DOHH2 (cell line): ENCODE measurements at regions not wholly inside any gene's neighbourhood (a gene's known extent, or its start where the extent isn't known, plus 50 kb on each side); places are given as distances from the start of the nearest gene placed in this dataset.

Experiments used
- H3F3A ChIP-seq: fragments of 200-600 bp; sonication (generic), shearing (Covaris generic); 2 replicates; pipeline ENCODE4 v1.6.0; 2016; ENCODE audit warnings: antibody characterized with exemption, mild to moderate bottlenecking; ENCODE audit not compliant: control insufficient read depth, insufficient read depth
- H3K27ac ChIP-seq: fragments of 200-600 bp; sonication (generic); 2 replicates; pipeline ENCODE4 v1.5.1; 2014; ENCODE audit warnings: low read depth, mild to moderate bottlenecking, low read length, moderate library complexity
- H3K27me3 ChIP-seq: fragments of 200-600 bp; sonication (generic); 2 replicates; pipeline ENCODE4 v1.6.1; 2014; ENCODE audit warnings: mild to moderate bottlenecking, low read length, mixed read lengths; ENCODE audit not compliant: control insufficient read depth
- H3K36me3 ChIP-seq: fragments of 200-600 bp; sonication (generic); 2 replicates; pipeline ENCODE4 v1.6.1; 2014; ENCODE audit warnings: mild to moderate bottlenecking, low read length, moderate library complexity, mixed read lengths; ENCODE audit not compliant: control insufficient read depth
- H3K4me1 ChIP-seq: fragments of 200-600 bp; sonication (generic); 2 replicates; pipeline ENCODE4 v1.6.1; 2014; ENCODE audit warnings: mild to moderate bottlenecking, low read length, mixed read lengths; ENCODE audit not compliant: control insufficient read depth
- H3K4me2 ChIP-seq: fragments of 200-600 bp; sonication (generic); 2 replicates; pipeline ENCODE4 v1.6.0; 2014; ENCODE audit warnings: mild to moderate bottlenecking, low read length, moderate library complexity
- H3K4me3 ChIP-seq: fragments of 200-600 bp; sonication (generic); 2 replicates; pipeline ENCODE4 v1.5.1; 2014; ENCODE audit warnings: mild to moderate bottlenecking, low read length, mixed read lengths
- H3K79me2 ChIP-seq: fragments of 200-600 bp; sonication (generic); 2 replicates; pipeline ENCODE4 v1.6.1; 2014; ENCODE audit warnings: mild to moderate bottlenecking, low read length, mixed read lengths; ENCODE audit not compliant: control insufficient read depth
- H3K9me2 ChIP-seq: fragments of 200-600 bp; sonication (generic); replicated peaks from 2 replicates; pipeline ENCODE4 v1.6.1; 2014; ENCODE audit warnings: mild to moderate bottlenecking, low read length, mixed read lengths; ENCODE audit not compliant: control insufficient read depth
- H3K9me3 ChIP-seq: fragments of 200-600 bp; sonication (generic); 2 replicates; pipeline ENCODE4 v1.6.1; 2014; ENCODE audit warnings: antibody characterized with exemption, low read length, mixed read lengths; ENCODE audit not compliant: control insufficient read depth, insufficient read depth
- H4K20me1 ChIP-seq: fragments of 200-600 bp; sonication (generic); 2 replicates; pipeline ENCODE4 v1.6.0; 2014; ENCODE audit warnings: low read depth, mild to moderate bottlenecking, antibody characterized with exemption, low read length, moderate library complexity; ENCODE audit not compliant: control insufficient read depth, insufficient read depth
- EZH2phosphoT487 ChIP-seq: fragments of 200-600 bp; sonication (generic); IDR thresholded peaks from 2 replicates; pipeline ENCODE4 v1.6.1; 2017; ENCODE audit warnings: borderline replicate concordance, mild to moderate bottlenecking, antibody characterized with exemption, low read length, moderate library complexity, mixed read lengths
- TF ChIP-seq, protein P1 (sequence below): fragments of 200-600 bp; sonication (generic); IDR thresholded peaks from one replicate; pipeline ENCODE4 v1.5.1; 2014; ENCODE audit warnings: antibody characterized with exemption, mild to moderate bottlenecking, low read depth, low read length; ENCODE audit not compliant: poor library complexity, severe bottlenecking

DNA sequence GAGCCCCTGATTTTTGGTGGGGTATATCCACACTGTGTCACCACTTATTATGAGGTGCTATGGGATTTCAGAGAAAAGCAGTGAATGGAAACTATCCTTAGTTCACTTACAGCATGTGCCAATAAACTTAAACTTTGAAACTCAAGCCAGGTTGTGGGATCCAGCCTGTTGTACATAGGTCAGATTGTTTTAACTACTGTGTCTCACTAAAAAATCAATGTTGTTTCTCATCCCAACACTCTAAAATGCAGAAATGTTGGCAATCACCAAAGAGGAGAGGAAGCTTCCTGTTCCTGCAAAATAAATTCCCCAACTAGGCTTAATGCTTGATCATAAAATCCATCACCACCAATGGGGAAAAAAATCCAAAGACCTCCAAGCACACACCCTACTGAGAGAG is 173.7 kb upstream of the ONECUT1 start:
- no peak overlapping the region for H3K4me2 ChIP-seq
- H3F3A ChIP-seq, result no peaks in the 10 kb centered on the region
- no peaks in the 10 kb centered on the region for H3K79me2 ChIP-seq
- no peak for TF ChIP-seq EZH2phosphoT487
- TF ChIP-seq, protein P1, sequence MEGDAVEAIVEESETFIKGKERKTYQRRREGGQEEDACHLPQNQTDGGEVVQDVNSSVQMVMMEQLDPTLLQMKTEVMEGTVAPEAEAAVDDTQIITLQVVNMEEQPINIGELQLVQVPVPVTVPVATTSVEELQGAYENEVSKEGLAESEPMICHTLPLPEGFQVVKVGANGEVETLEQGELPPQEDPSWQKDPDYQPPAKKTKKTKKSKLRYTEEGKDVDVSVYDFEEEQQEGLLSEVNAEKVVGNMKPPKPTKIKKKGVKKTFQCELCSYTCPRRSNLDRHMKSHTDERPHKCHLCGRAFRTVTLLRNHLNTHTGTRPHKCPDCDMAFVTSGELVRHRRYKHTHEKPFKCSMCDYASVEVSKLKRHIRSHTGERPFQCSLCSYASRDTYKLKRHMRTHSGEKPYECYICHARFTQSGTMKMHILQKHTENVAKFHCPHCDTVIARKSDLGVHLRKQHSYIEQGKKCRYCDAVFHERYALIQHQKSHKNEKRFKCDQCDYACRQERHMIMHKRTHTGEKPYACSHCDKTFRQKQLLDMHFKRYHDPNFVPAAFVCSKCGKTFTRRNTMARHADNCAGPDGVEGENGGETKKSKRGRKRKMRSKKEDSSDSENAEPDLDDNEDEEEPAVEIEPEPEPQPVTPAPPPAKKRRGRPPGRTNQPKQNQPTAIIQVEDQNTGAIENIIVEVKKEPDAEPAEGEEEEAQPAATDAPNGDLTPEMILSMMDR, result no peak
- no peaks in the 10 kb centered on the region for H3K9me2 ChIP-seq
- H3K27me3 ChIP-seq, result no peaks in the 10 kb centered on the region
- H3K27ac ChIP-seq, result no peak overlapping the region
- no peaks in the 10 kb centered on the region for H3K36me3 ChIP-seq
- H3K9me3 ChIP-seq, result no peaks in the 10 kb centered on the region
- no peaks in the 10 kb centered on the region for H4K20me1 ChIP-seq
- H3K4me3 ChIP-seq, result no peak overlapping the region
- H3K4me1 ChIP-seq, result no peaks in the 10 kb centered on the region

DNA sequence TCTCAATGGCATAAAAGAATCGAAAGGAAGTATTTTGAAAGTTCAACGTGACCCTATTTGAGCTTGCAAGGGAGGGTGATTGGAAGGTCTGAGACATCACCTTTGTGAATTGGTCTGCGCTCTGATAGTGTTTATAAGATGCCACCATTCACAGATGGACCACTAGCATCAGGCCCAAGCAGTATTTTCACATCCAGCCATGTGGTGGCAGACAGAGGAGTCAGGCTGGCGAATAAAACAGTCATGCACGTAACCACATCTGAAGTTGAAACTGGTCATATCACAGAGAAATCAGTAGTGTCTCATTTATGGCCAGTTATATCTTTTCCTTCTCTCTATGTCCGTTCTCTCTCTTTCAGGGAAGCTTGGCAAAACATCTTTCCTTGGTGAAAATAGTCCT is 170.1 kb upstream of the ONECUT1 start:
- Histone ChIP-seq H4K20me1 (no peaks in the 10 kb centered on the region), H3K4me2 (no peak overlapping the region), H3K4me3 (no peak overlapping the region), H3K27ac (no peak overlapping the region), H3K79me2 (no peaks in the 10 kb centered on the region), H3K4me1 (no peaks in the 10 kb centered on the region), H3K9me2 (no peaks in the 10 kb centered on the region), H3K27me3 (no peaks in the 10 kb centered on the region), H3K9me3 (no peaks in the 10 kb centered on the region), H3F3A (no peaks in the 10 kb centered on the region), H3K36me3 (no peaks in the 10 kb centered on the region)
- TF ChIP-seq, protein P1, result no peak
- no peak for TF ChIP-seq EZH2phosphoT487

DNA sequence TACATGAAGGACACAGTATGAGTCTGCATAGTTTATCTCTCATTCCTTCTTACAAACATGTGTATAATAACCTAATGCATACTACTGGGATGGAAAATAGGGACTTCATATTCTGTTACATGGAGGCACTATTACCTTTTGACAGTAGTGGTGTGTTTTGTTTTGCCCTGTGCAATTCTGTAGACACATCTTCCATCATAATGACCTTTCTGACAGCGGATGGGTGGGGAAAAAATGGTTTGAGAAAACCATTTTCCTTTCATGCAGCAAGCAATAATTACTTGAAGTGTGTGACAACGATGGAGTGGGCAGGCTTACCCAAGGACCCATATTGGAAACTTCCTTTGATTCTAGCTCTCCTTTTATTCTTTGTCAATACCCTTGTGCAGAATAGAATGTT is 153.6 kb upstream of the ONECUT1 start:
- Histone ChIP-seq H3K36me3 (no peaks in the 10 kb centered on the region), H3K27ac (no peak overlapping the region), H3K4me2 (no peak overlapping the region), H3K4me1 (no peaks in the 10 kb centered on the region), H3K79me2 (no peaks in the 10 kb centered on the region), H3K9me2 (no peaks in the 10 kb centered on the region), H3K27me3 (no peaks in the 10 kb centered on the region), H3K9me3 (no peaks in the 10 kb centered on the region), H3F3A (no peaks in the 10 kb centered on the region), H3K4me3 (no peak overlapping the region), H4K20me1 (no peaks in the 10 kb centered on the region)
- no peak for TF ChIP-seq EZH2phosphoT487
- TF ChIP-seq, protein P1, result no peak

DNA sequence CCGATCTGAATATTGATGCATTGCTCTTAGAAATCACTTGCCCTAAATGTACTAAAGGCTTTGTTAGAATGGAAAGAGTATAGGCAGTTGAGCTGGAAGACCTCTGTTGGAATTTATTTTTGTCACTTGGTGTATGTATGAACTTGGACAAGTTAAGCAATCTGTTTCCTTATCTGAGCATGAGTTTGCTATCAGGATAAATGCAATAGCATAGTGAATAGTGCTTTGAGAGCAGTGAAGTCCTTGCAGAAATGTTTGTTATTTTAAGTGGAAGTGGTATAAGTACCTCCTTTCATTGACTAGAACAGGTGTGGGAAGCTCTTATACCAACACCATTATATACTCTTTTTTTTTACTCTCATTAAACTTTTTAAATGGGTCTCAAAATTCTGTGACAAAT is 146.4 kb upstream of the ONECUT1 start:
- no peak for TF ChIP-seq EZH2phosphoT487
- TF ChIP-seq, protein P1, result no peak
- H3F3A ChIP-seq, result no peaks in the 10 kb centered on the region
- H4K20me1 ChIP-seq, result no peaks in the 10 kb centered on the region
- H3K36me3 ChIP-seq, result no peaks in the 10 kb centered on the region
- H3K79me2 ChIP-seq, result no peaks in the 10 kb centered on the region
- no peak overlapping the region for H3K4me3 ChIP-seq
- no peak overlapping the region for H3K27ac ChIP-seq
- no peak overlapping the region for H3K4me2 ChIP-seq
- H3K9me3 ChIP-seq, result no peaks in the 10 kb centered on the region
- H3K4me1 ChIP-seq, result no peaks in the 10 kb centered on the region
- H3K9me2 ChIP-seq, result no peaks in the 10 kb centered on the region
- no peaks in the 10 kb centered on the region for H3K27me3 ChIP-seq
